ENCODE measurements at regions not wholly inside any gene's neighbourhood (a gene's known extent, or its start where the extent isn't known, plus 50 kb on each side); places are given as distances from the start of the nearest gene placed in this dataset.

DNA sequence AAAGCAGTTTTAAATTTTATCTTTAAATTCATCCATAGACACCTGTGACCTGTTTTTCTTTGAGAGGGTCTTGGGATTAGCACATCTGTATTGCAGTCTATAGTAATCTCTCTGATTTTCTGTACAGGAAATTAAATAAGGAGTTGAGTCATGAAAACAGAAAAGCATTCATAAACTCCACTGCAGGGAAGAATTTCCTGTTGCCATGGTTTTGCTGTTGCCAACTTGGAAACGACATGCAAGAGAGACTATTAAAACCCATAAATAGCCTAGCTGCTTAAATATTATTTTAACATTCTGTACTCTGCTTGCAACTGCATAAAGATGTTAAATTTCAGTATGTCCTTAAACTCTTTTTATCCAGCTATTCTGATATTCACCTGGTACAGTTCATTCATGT, 281.0 kb upstream of the RGS6 start:
- no peak for DNase-seq

DNA sequence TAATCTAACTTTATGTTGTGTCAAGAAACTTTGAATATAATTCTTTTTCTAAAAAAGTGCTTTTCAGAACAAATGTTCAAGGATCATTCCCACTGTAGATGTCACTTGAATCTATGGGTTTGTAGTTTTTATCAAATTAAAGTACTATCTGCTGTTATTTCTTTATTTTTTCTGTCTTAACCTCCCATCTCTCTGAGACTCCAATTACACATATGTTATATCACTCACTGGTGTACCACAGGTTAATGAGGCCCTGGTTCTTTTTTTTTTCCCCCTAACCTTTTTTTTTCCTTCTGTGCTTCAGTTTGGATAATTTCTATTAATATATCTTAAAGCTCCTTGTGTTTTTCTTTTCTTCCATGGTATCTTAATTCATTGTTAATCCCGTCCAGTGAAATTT, 279.9 kb upstream of the RGS6 start:
- no peak for DNase-seq

DNA sequence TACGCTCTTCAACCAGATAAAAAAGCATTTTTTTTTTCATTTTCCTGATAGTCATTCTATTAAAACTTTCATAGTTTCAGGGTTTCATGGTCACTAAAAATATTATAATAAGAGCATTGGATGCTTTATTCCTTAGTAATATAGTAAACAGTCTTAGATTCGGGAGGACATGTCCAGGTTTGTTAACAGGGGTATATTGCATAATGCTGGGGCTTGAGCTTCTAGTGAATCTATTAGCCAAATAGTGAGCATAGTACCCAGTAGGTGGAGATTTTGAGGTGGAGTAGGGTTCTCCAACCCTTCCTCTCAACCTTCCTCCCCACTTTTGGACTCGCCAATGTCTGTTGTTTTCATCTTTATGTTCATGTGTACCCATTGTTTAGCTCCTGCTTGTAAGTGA, 277.4 kb upstream of the RGS6 start:
- no peak for DNase-seq

DNA sequence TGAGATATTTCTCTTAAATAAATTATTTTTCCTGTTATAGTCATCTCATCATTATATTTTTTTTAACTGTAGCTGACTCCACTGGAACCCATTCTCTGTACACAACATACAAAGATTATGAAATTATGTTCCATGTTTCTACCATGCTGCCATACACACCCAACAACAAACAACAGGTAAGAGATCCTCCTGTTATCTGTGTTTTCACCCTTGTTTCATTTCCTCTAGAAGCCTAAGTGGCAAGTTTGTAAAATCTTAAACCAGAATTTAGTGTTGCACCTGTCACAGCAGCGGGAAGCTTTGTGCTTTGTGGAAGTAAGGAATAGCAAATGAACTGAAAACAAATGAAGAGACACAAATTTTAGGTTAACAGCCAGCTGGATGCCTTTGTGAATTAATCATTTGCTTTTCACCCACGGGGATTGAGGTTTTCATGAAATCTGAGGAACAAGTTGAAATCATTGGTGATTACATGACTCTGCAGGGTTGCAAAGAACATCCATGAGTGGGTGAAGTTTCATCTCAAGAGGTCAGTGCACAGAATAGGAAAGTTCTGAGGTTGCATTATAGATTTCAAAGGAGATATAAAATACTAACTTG, 273.9 kb upstream of the RGS6 start:
- DNase-seq: no peak

DNA sequence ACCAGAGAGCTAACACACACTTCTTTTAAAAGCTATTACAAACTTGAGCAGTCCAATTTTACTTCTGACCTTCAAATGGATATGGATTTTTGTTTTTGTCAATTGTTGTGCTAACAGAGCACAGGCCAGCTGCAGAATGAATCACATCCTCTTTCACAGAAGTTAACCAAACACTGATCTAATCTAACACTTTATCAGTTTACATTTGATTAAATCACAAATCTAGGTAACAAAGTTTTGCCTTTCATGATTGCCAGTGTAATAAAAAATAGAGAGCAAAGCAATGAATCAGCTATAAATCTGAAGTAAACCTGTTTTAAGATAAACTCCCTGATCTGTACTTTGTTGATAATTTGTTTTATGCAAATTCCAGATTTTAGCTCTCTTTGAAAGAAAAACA, 273.1 kb upstream of the RGS6 start:
- no peak for DNase-seq

DNA sequence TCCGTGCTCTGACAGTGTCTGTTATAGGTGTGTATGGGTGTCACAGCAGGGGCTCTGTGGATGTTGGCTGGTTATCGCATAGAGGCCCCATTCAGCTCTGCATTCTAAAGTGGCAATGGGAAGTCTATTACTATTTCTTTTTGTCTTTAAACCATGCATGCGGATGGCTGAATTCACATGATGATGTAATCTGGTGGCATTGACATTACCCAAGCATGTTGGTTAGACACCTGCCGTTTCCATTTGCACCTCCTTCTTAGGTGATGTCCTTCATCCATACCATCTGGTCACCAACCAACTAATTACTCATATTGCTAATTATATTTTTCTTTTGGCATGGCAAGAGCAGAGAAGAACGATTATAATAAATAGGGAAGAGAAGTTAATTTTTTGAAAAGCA, 270.8 kb upstream of the RGS6 start:
- DNase-seq: no peak

DNA sequence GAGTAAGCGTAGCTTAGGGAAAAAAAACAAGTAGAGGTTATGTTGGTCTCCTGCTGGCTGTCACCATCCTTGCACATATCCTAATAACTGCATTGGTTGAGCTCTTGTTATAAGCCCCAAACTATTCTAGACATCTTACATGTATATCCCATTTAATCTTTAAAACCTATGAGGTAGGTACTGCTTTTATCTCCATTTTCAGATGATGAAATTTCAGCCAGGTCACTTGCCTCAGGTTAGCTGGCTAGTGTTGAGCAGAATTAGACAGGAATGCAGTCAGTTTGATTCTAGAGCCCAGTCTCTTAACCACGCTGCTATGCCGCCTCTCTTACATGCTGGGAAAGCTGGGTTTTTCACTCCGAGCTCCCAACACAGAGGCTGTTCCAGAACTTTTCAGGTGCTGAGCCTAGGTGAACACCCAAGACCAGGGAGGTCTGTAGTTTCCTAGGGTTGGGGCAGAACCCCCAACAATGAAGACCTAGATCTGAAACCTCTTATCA, 269.9 kb upstream of the RGS6 start:
- no peak for DNase-seq

DNA sequence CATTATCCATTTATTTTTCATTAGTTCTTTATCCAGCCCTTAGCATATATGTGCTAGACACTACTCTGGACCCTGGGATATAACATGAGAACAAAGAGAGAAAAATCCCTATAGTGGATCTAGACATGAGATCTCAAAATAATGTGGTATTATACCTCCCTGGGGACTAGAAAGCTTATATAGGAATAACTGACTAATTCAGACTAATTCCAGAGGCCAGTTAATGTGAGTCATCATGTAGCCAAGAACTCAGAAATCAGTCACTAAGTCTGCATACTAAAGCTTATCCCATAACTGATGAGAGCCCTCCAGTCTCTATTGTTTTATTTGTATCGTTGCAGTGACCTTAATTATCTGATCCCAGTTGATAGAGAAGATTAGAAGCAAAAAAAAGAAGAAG, 267.1 kb upstream of the RGS6 start:
- DNase-seq: no peak

DNA sequence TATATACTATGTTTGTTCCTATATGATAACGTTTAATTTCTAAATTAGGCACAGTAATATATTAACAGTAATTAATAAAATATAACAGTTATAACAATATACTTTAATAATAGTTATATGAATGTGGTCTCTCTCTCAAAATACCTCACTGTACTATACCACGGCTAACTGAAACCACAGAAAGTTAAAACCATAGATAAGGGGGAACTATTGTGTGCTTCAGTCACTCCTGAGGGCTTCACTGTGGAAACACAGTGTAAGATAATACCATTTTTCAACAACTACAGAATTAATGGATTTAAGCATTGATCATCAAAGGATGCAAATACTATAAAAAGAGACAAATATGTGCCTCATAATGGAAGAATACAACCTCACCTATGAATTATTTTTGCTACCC, 266.4 kb upstream of the RGS6 start:
- no peak for DNase-seq

DNA sequence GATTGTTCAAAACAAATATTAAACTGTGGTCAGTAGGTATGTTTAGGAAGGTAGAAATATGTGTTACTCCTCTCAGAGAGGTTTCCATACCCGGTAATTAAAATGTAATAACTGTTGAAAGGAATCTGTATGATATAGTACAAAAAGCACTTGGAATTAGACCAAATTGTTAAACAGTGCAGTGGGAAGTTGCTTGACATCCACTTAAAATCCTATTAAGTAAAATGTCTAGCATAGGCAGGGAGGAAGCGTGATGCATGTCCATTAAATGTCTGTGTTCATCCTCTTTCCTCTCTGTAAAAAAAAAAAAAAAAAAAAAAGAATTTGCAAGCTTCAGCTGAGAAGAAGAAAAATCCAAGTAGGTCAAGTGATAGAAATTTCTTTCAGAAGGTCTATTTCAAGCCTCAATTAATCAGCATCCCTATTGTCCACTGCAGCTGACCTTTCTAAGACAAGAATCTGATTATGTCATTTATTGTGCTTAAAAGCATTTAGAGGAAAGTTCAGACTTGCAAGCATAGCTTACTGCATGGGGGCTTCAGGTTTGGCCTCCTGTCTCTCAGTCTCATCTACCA, 265.6 kb upstream of the RGS6 start:
- DNase-seq: no peak

DNA sequence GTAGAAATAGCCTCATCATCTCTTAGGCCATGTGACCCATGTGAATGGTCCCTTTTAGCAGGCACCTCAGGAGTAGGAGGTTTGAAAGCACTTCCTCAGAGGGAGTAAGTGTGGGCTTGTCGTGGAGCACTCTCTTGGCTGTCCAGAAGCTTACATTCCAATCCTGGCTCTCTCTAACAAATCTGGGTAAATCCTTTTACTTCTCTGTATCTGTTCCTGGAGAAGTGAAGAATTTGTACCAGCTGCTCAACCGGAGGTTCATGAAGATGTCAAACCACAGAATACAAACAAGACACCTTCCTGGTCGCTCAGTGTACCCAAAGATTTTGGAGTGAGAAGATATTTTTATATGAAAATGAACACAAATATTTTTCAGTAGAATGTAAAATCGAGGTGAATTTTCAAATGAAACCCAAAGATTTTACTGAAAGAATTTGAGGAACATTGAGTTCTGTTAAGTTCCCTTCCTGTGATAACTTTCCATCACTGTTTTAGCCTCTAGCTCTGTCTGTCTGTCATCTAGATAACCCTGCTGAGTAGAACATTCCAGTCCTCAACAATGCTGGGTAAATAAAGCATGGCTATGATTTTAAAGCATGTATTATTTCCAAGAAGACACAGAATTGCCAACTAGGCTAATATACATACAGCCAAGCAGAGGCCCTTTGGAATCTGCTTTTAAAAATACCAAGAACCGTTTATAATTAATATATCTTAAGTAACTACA, 263.9 kb upstream of the RGS6 start:
- DNase-seq: no peak

DNA sequence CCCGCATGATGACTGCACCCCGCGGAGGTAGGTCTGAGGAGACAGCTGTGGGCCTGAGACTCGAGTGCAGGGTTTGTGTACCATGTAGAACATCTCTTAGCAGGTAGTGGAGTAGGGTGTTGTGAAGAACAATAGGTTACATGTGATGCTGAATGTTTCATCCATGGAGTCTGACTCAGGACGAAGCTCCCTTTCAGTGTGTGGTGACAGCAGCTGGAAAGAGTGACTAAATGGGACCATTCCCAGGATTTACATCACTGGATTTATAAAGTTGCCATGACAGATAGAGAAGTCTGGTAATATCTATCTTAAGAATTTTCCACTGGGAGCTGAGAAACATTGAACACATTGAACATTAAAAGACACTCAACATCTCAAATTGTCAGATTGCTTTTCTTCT, 259.6 kb upstream of the RGS6 start:
- DNase-seq: no peak

DNA sequence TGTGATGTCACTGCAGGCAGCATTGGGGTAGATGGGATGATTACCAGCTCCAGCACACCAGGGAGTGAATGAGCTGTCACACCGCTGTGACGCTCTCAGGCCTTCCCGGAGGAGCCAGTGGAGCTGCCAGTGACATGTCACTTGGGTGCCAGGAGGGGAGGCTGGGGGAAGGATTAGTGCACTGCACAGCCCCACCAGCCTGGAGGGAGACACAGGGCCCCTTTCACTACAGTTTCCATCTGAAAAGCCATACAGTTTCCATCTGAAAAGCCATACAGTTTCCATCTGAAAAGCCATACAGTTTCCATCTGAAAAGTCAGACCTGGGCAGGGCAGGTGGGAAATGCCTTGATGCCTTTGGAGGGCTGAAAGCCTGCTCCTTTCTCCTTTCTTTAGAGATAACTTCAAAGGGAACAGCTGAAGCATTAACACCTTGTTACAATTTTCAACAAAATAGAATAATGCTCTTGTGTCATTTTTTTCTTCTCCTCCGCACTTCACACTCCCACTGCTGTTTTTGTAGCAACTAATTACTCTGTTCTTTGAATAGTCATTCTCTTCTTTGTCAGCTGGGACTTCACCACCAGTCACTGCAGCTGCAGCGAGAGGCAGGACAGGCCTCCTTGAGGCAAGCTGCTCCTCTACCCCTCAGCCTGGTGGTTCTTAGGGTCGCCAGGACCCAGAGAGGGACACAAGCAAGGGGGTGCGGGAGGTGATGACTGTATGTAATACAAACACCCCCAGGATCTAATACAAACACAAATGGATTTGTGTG, 256.9 kb upstream of the RGS6 start:
- DNase-seq: no peak

DNA sequence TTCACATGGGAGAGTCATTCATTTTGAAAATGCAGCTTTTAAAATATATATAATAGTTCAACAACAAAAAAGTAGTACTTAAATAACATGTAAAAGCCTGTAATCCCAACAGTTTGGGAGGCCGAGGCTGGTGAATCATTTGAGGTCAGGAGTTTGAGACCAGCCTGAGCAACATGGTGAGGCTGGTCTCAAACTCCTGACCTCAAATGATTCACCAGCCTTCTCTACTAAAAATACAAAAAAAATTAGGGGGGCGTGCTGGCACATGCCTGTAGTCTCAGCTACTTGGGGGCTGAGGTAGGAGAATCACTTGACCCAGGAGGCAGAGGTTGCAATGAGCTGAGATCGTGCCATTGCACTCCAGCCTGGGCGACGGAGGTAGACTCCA, 256.3 kb upstream of the RGS6 start:
- DNase-seq: no peak

DNA sequence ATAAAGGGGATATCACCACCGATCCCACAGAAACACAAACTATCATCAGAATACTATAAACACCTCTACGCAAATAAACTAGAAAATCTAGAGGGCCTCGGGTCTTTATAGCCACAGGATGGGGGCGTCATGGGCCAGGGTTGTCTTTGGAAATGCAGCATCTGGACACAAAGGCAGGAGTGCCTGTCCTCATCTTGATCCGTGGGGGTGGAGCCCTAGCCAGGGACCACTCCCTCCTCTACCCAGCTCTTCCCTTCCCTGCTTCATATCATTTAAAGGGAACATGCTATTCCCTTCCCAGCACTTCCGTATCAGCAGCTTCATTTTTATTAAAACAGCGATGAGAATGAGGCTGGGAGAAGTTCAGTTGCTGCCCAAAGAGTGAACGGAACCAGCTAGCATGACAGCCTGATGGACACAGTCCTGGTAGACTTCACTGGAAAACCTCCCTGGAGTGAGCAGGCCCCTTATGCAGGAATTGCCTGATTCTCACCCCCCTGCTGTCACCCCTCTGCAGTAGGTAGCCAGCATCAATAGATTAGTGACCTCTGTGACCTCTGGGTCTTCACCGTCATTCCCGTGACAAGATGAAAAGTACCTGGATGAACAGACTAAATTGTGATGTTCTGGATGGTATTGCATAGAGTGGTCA, 251.4 kb upstream of the RGS6 start:
- no peak for DNase-seq

DNA sequence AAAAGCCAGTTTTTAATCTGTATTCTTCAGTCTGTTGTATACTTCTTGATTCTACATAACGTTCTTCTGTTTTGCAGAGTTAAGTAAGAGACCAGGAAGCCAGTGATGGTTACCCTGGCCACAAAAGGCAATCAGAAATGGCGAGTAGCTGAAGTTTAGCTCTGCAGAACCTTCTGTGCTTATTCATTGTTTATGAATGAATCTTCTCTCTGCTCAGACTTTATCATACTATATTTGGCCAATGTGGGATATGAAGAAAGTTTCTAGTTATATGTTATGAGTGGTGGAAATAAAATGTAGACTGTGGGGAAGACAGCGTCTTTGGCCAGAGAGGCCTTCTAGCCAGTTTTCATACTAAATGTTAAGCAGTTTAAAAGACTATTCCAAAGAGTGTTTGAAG, 249.9 kb upstream of the RGS6 start:
- no peak for DNase-seq

DNA sequence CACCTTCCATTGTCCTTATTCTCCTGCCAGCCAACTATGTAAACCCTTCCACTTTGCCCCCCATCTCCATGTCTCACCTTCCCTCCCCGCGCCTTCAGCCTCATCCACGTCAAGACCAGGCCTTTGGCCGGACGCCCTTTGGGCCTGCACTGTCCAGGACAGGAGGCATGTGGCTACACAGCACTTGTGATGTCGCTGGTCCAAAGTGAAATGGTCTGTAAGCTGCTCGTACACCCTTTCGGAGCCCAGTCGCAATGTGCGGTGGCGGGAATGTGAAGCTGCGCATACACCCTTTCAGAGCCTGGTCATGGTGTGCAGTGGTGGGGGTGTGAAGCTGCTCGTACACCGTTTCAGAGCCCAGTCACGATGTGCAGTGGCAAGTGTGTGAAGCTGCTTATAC, 247.9 kb upstream of the RGS6 start:
- DNase-seq: no peak

DNA sequence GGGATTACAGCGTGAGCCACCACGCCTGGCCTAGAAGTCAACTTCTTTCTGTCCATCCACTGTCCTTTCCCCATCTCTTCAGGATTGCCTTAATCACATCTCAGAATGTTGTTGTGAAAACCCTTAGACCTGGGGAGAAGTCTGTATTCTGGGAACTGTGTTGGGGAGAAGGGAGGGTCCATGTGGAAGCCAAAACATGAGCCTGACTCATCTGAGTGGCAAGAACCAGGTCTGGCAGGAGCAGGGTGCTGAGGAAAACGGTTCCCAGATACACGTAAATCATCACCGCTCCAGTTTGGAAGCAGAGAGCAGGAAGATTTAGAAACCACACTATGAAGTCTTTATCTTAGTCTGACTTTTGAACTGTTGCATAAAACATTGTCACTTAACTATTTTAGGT, 245.6 kb upstream of the RGS6 start:
- no peak for DNase-seq

DNA sequence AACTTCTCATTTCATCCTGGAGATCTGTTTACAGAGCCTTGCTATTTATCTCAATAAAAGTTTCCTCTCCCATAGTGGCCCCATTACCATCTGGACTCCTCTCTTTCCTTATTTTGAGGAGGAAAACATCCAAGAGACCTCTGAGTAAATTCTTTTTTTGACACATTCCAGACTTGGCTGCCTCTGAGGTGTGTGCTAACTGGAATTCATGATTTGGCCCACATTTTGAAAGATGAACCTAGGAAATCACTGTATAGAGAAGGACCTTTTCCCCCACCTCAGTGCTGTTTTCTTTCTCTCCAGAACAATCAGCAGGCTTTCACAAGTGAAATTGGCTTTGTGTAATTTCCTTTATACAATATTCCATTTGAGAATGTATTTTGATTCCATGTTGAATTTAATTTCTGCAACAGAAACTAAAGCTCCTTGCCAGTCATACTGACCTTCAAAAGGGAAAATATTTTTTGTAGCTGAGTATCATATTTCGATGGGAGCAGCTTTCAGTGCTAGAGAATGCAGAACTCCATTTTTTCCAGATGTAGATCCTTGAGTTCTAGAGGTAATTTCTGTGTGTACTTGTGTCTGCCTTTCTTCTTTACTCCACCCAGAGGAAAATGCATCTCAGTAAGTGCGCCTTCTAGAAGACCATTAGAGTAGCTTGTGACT, 244.9 kb upstream of the RGS6 start:
- no peak for DNase-seq

DNA sequence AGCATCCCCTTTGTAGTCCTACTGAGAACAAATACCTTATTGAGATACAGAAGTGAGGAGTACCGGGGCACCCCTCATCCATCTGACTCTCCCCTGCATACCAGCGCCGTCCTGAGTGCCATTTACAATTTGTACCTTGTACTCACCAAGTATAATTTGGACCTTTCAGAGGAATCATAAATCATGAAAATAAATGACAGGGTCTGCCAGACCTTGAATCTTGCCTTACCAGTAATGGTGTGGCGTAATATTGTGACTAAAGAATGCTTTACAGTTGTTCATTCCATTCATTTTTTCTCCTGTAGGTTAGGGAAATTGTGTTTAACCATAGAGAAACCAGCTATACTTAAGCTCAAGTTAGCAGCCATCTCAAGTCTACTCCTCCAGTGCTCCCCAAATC, 243.7 kb upstream of the RGS6 start:
- no peak for DNase-seq

DNA sequence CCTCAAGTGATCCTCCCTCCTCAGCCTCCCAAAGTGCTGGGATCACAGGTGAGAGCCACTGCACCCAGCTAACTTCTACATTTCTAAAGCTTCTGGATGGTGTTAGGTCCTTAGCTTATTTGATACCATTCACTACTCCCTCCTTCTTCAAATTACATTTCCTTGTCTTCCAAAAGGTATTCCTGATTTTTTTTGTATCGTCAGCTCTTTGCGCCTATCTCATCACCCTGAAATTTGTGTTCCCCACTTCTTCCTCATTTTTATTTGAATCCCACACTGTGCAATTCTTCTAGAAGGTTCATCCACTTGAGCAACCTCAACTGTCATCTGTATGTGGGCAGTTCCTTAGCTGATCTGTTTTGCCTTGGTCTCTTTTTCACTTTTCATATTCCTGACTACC, 241.8 kb upstream of the RGS6 start:
- no peak for DNase-seq

DNA sequence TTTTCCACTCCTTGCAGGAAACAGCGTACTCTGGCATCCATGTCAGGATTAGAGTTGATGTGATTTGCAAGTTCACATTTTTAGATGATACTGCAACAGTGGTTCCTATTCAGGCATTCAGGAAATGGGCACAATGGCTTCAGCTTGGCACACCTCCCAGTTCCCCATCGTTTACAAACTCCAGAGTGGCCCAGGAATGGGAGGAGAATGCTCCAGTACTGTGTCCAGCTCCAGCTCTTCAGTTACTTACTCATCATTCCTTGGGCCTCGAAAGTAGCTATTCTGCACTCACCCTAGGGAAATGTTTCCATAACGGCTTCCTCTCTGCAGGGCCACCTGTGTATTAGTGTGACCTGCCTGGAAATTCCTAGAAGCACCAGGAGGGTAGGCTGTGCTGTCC, 239.7 kb upstream of the RGS6 start:
- no peak for DNase-seq

DNA sequence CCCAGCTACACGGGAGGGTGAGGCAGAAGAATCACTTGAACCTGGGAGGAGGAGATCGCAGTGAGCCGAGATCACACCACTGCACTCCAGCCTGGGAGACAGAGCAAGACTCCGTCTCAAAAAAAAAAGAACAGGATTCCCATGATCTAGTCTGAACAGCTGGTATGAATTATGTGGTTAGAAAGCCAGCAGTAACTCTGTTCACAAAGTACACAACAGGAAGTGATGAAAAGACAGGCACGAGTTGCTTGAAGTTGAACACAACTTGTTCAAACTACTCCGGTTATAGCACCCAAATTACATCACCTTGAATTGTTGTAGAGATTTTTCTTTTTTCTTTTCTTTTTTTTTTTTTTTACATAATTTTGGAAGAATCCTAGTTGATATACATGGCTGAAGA, 238.8 kb upstream of the RGS6 start:
- DNase-seq: peak in 3 of 6 experiments; percentile 4 to 19 (median 18)

Measured in stimulated activated naive CD4-positive, alpha-beta T cell (primary cell).